Motor neuron (in vitro differentiated cells): ENCODE measurements at regions not wholly inside any gene's neighbourhood (a gene's known extent, or its start where the extent isn't known, plus 50 kb on each side); places are given as distances from the start of the nearest gene placed in this dataset.

Experiments
- ATAC-seq, 8 experiments: fragments of 200-7000 bp; cut with Tn5 transposase; replicated peaks in 6 of 8; 2 replicates each; pipeline ENCODE4 v1.8.0; 2021; ENCODE audit warnings: mild to moderate bottlenecking in 8 of 8, moderate library complexity in 8 of 8
- H3K27ac ChIP-seq, 2 donors: fragments of 250-450 bp; sonication (Bioruptor Pico); 2 replicates each; pipeline ENCODE4 v1.9.0; 2021; ENCODE audit warnings: antibody characterized with exemption in 2 of 2, mild to moderate bottlenecking in 2 of 2, moderate library complexity in 1 of 2
- H3K4me1 ChIP-seq, 2 donors: fragments of 250-450 bp; sonication (Bioruptor Pico); replicated peaks in 1 of 2; 2 replicates each; pipeline ENCODE4 v1.6.1; 2021; ENCODE audit warnings: antibody characterized with exemption in 2 of 2, mild to moderate bottlenecking in 2 of 2, moderate library complexity in 1 of 2
- H3K4me3 ChIP-seq, 5 donors: fragments of 250-450 bp; sonication (Bioruptor Pico); 2 replicates each; pipeline ENCODE4 v1.9.0; 2021; ENCODE audit warnings: antibody characterized with exemption in 5 of 5, mild to moderate bottlenecking in 5 of 5, moderate library complexity in 4 of 5
- WGBS, 10 experiments: fragments of 450-650 bp; shearing (Covaris generic); methylation state at CpG; one replicate each; pipeline ENCODE4 v1.0.0; 2022; 5-methylcytosine and 5-hydroxymethylcytosine counted together
- in situ Hi-C, 9 experiments: fragments of 400-800 bp; cut with MboI; loops; one replicate each; pipeline ENCODE4 v1.15.0; 2021; ENCODE audit warnings: low sequenced_read_pairs in 9 of 9, low pct_unique_long_range_greater_than_20kb in 2 of 9; ENCODE audit not compliant: unreplicated experiment in 9 of 9

GRCh38 chr12:42855362-42855950 lies 265.9 kb upstream of the PRICKLE1 start:
- H3K4me3 ChIP-seq, result no peak overlapping the region
- WGBS, 10 experiments, result 20 to 100% (median 85%) methylated on average over 1 to 2 of the region's 2 CpGs; no CpG with 5 or more reads in 2 of the 10 experiments
- H3K4me1 ChIP-seq, result no peaks in the 10 kb centered on the region
- no peak overlapping the region for H3K27ac ChIP-seq
- in situ Hi-C loops, result no loop called here
- no peak for ATAC-seq

- no peak for ATAC-seq
- H3K4me3 ChIP-seq, result no peak overlapping the region
- in situ Hi-C loops, result no loop called here
Measured at GRCh38 chr12:42854826-42855225, 265.3 kb upstream of the PRICKLE1 start.

GRCh38 chr12:42854208-42854607 lies 264.7 kb upstream of the PRICKLE1 start:
- Histone ChIP-seq H3K27ac (no peak overlapping the region), H3K4me1 (no peaks in the 10 kb centered on the region), H3K4me3 (no peak overlapping the region)
- in situ Hi-C loops, result no loop called here
- peak in 1 of 8 experiments; percentile 17 for ATAC-seq
- WGBS, 10 experiments, result 48 to 100% (median 100%) methylated on average over 1 to 2 of the region's 2 CpGs; no CpG with 5 or more reads in 3 of the 10 experiments

More at GRCh38 chr12:42854826-42855225, 265.3 kb upstream of the PRICKLE1 start:
- H3K4me1 ChIP-seq, result no peaks in the 10 kb centered on the region
- no peak overlapping the region for H3K27ac ChIP-seq

GRCh38 chr12:42853370-42854140 lies 264.0 kb upstream of the PRICKLE1 start:
- WGBS, 10 experiments, result 37 to 100% (median 83%) methylated on average over 1 to 4 of the region's 4 CpGs
- no peak overlapping the region for H3K27ac ChIP-seq
- in situ Hi-C loops, result no loop called here
- ATAC-seq, result peak in 2 of 8 experiments; percentile 31 to 66
- H3K4me1 ChIP-seq, result no peaks in the 10 kb centered on the region
- no peak overlapping the region for H3K4me3 ChIP-seq

GRCh38 chr12:42846782-42847181 lies 257.2 kb upstream of the PRICKLE1 start:
- Histone ChIP-seq H3K27ac (no peak overlapping the region), H3K4me1 (no peaks in the 10 kb centered on the region), H3K4me3 (no peak overlapping the region)
- ATAC-seq, result peak in 2 of 8 experiments; percentile 57 to 81
- WGBS, 10 experiments, result 50 to 57% methylated on average over 1 of the region's 1 CpG; no CpG with 5 or more reads in 8 of the 10 experiments
- in situ Hi-C loops, result no loop called here

- whole genome bisulfite sequencing, 10 experiments, result 18 to 100% (median 84%) methylated on average over 1 to 2 of the region's 2 CpGs; no CpG with 5 or more reads in 2 of the 10 experiments
- ATAC-seq, result no peak
- in situ Hi-C loops, result no loop called here
Measured at GRCh38 chr12:42834062-42834461, 244.5 kb upstream of the PRICKLE1 start.

GRCh38 chr12:42828836-42829235 lies 239.3 kb upstream of the PRICKLE1 start:
- Histone ChIP-seq H3K4me1 (no peaks in the 10 kb centered on the region), H3K4me3 (no peak overlapping the region), H3K27ac (no peak overlapping the region)
- in situ Hi-C loops, result no loop called here
- ATAC-seq, result no peak
- WGBS, 10 experiments, result 43 to 100% (median 97%) methylated on average over 2 to 4 of the region's 4 CpGs; no CpG with 5 or more reads in 1 of the 10 experiments

More at GRCh38 chr12:42834062-42834461, 244.5 kb upstream of the PRICKLE1 start:
- Histone ChIP-seq H3K27ac (no peak overlapping the region), H3K4me1 (no peaks in the 10 kb centered on the region), H3K4me3 (no peak overlapping the region)

GRCh38 chr12:42824327-42824726 lies 234.8 kb upstream of the PRICKLE1 start:
- Histone ChIP-seq H3K27ac (no peak overlapping the region), H3K4me1 (no peaks in the 10 kb centered on the region), H3K4me3 (no peak overlapping the region)
- in situ Hi-C loops, result loop anchor here in 1 of 9 experiments (25.0 kb wide), 1 partner anchor 463 kb away; no protein-coding TSS in a partner anchor
- ATAC-seq, result no peak
- WGBS, 10 experiments, result 70 to 100% (median 90%) methylated on average over 1 to 2 of the region's 2 CpGs

GRCh38 chr12:42823679-42824078 lies 234.1 kb upstream of the PRICKLE1 start:
- in situ Hi-C loops, result loop anchor here in 1 of 9 experiments (25.0 kb wide), 1 partner anchor 464 kb away; no protein-coding TSS in a partner anchor

GRCh38 chr12:42819846-42820245 lies 230.3 kb upstream of the PRICKLE1 start:
- peak in 3 of 8 experiments; percentile 96 to 99 (median 99) for ATAC-seq
- in situ Hi-C loops, result loop anchor here in 1 of 9 experiments (25.0 kb wide), 1 partner anchor 467 kb away; no protein-coding TSS in a partner anchor
- Histone ChIP-seq H3K4me1 (no peaks in the 10 kb centered on the region), H3K27ac (no peak overlapping the region), H3K4me3 (no peak overlapping the region)
- 0 to 83% (median 42%) methylated on average over 1 to 6 of the region's 6 CpGs for WGBS, 10 experiments

More at GRCh38 chr12:42823679-42824078, 234.1 kb upstream of the PRICKLE1 start:
- no peaks in the 10 kb centered on the region for H3K4me1 ChIP-seq
- no peak overlapping the region for H3K27ac ChIP-seq
- ATAC-seq, result no peak
- no peak overlapping the region for H3K4me3 ChIP-seq

GRCh38 chr12:42815068-42815467 lies 225.5 kb upstream of the PRICKLE1 start:
- no peak overlapping the region for H3K4me3 ChIP-seq
- no peaks in the 10 kb centered on the region for H3K4me1 ChIP-seq
- 38 to 100% (median 86%) methylated on average over 1 to 2 of the region's 2 CpGs; no CpG with 5 or more reads in 3 of the 10 experiments for WGBS, 10 experiments
- H3K27ac ChIP-seq, result no peak overlapping the region
- ATAC-seq, result no peak
- in situ Hi-C loops, result loop anchor here in 1 of 9 experiments (25.0 kb wide), 1 partner anchor 472 kb away; no protein-coding TSS in a partner anchor

- WGBS, 10 experiments, result 63 to 100% (median 85%) methylated on average over 1 to 3 of the region's 3 CpGs
- no peak for ATAC-seq
- no peak overlapping the region for H3K27ac ChIP-seq
- in situ Hi-C loops, result loop anchor here in 1 of 9 experiments (25.0 kb wide), 1 partner anchor 474 kb away; no protein-coding TSS in a partner anchor
- H3K4me3 ChIP-seq, result no peak overlapping the region
- H3K4me1 ChIP-seq, result no peaks in the 10 kb centered on the region
Measured at GRCh38 chr12:42812871-42813270, 223.3 kb upstream of the PRICKLE1 start.

- ATAC-seq, result no peak
Measured at GRCh38 chr12:42812086-42812485, 222.5 kb upstream of the PRICKLE1 start.

More at GRCh38 chr12:42812086-42812485, 222.5 kb upstream of the PRICKLE1 start:
- H3K27ac ChIP-seq, result no peak overlapping the region
- H3K4me3 ChIP-seq, result no peak overlapping the region
- no peaks in the 10 kb centered on the region for H3K4me1 ChIP-seq
- in situ Hi-C loops, result loop anchor here in 1 of 9 experiments (25.0 kb wide), 1 partner anchor 475 kb away; no protein-coding TSS in a partner anchor
